HepG2 (cell line): ENCODE measurements at regions not wholly inside any gene's neighbourhood (a gene's known extent, or its start where the extent isn't known, plus 50 kb on each side); places are given as distances from the start of the nearest gene placed in this dataset.

Experiments
- ATAC-seq: fragments of 200-7000 bp; cut with Tn5 transposase; 3 replicates; pipeline ENCODE4 v1.9.1; 2020; ENCODE audit warnings: mild to moderate bottlenecking, moderate library complexity
- BruUV-seq: library from RNA; stranded (reverse); fragments of 400-500 nt; replicated peaks from 2 replicates; lab custom pipeline; 2021; lab: Mats Ljungman, UMichigan
- CTCF ChIA-PET: fragments of 300-600 bp; formaldehyde crosslinking; extraction: SDS; loops from one replicate; lab custom pipeline; 2021; ENCODE audit warnings: low total read pairs, inconsistent platforms, low intra/inter-chr PET ratio; lab: Yijun Ruan, JAX
- POLR2A ChIA-PET: fragments of 350-600 bp; sonication (Branson Sonifier 250); formaldehyde crosslinking; loops from one replicate; lab custom pipeline; 2020; ENCODE audit warnings: antibody characterized with exemption, inconsistent platforms; lab: Yijun Ruan, JAX
- DNase-seq: peaks from one replicate; pipeline ENCODE4 v3.0.0-alpha.2; 2015; ENCODE audit warnings: low spot score
- FAIRE-seq: peaks from 3 replicates; lab custom pipeline; 2011; peaks lifted over from hg19 to GRCh38; lab: Jason Lieb, UNC
- H2AFZ ChIP-seq: one replicate; pipeline ENCODE4 v1.6.1; 2011; ENCODE audit warnings: low read length, inconsistent platforms
- H3K27ac ChIP-seq: fragments of 300-600 bp; 3 replicates; pipeline ENCODE4 v1.8.0; 2011; ENCODE audit warnings: mixed run types, mild to moderate bottlenecking, mixed read lengths, low read length, inconsistent platforms; ENCODE audit not compliant: insufficient read depth; ENCODE audit errors: extremely low read length
- H3K27me3 ChIP-seq, 2 experiments: fragments of 200-600 bp in 1 of 2; 2 replicates in 1 of 2; 3 replicates in 1 of 2; pipeline versions ENCODE4 v1.6.0 to v1.8.0; 2011; ENCODE audit warnings: low read length in 2 of 2, mild to moderate bottlenecking in 2 of 2, moderate library complexity in 2 of 2, inconsistent platforms in 1 of 2; ENCODE audit not compliant: insufficient read depth in 2 of 2, control insufficient read depth in 1 of 2
- H3K36me3 ChIP-seq, 2 experiments: fragments of 200-600 bp in 1 of 2; replicated peaks in 1 of 2; 2 replicates in 1 of 2; 3 replicates in 1 of 2; pipeline versions ENCODE4 v1.5.1 to v1.8.0; 2011; ENCODE audit warnings: low read length in 2 of 2, inconsistent platforms in 1 of 2; ENCODE audit not compliant: insufficient read depth in 2 of 2, control insufficient read depth in 1 of 2
- H3K4me1 ChIP-seq: 2 replicates; pipeline ENCODE4 v1.5.1; 2012; ENCODE audit warnings: low read length, inconsistent platforms; ENCODE audit not compliant: insufficient read depth
- H3K4me2 ChIP-seq: 2 replicates; pipeline ENCODE4 v1.6.0; 2011; ENCODE audit warnings: low read depth, low read length, inconsistent platforms
- H3K4me3 ChIP-seq, 3 experiments: fragments of 200-600 bp in 1 of 3; sonication (generic), shearing (Covaris generic) in 1 of 3; replicated peaks in 1 of 3; 2 replicates each; pipeline ENCODE4 v1.5.1; 2011 to 2016; ENCODE audit warnings: low read length in 3 of 3, inconsistent platforms in 2 of 3, low read depth in 2 of 3, mild to moderate bottlenecking in 2 of 3, control low read depth in 1 of 3, mixed read lengths in 1 of 3; ENCODE audit not compliant: insufficient read depth in 1 of 3
- H3K79me2 ChIP-seq: one replicate; pipeline ENCODE4 v1.6.1; 2011; ENCODE audit warnings: low read length, inconsistent platforms; ENCODE audit not compliant: insufficient read depth
- H3K9ac ChIP-seq: 2 replicates; pipeline ENCODE4 v1.6.0; 2011; ENCODE audit warnings: mild to moderate bottlenecking, low read depth, low read length, inconsistent platforms; ENCODE audit not compliant: insufficient read depth
- H3K9me3 ChIP-seq: 2 replicates; pipeline ENCODE4 v1.5.1; 2012; ENCODE audit warnings: mild to moderate bottlenecking, low read length
- H4K20me1 ChIP-seq: 2 replicates; pipeline ENCODE4 v1.6.0; 2011; ENCODE audit warnings: inconsistent platforms, mild to moderate bottlenecking, low read length, moderate library complexity; ENCODE audit not compliant: insufficient read depth
- ARNT ChIP-seq: fragments of 450-650 bp; IDR thresholded peaks from 2 replicates; pipeline ENCODE4 v1.6.1; 2017
- MBD4 ChIP-seq: IDR thresholded peaks from 2 replicates; pipeline ENCODE4 v1.6.1; 2012; ENCODE audit warnings: low read length, inconsistent platforms, borderline replicate concordance
- RARG ChIP-seq: sonication (generic); formaldehyde crosslinking; IDR thresholded peaks from 2 replicates; pipeline ENCODE4 v1.4.0; 2020; ENCODE audit warnings: low read depth, mild to moderate bottlenecking, missing genetic modification reagents
- SYNCRIP ChIP-seq: fragments of 200-400 bp; formaldehyde crosslinking; IDR thresholded peaks from 2 replicates; pipeline ENCODE4 v1.6.1; 2018; ENCODE audit warnings: mild to moderate bottlenecking, low read depth, low read length; ENCODE audit not compliant: insufficient read depth
- TEAD2 ChIP-seq: sonication (generic); formaldehyde crosslinking; IDR thresholded peaks from 2 replicates; pipeline ENCODE4 v1.9.0; 2021; ENCODE audit warnings: missing genetic modification reagents
- THAP9 ChIP-seq: sonication (generic); formaldehyde crosslinking; IDR thresholded peaks from 2 replicates; pipeline ENCODE4; 2020; ENCODE audit warnings: missing genetic modification reagents, mild to moderate bottlenecking, borderline replicate concordance
- WIZ ChIP-seq: sonication (generic); formaldehyde crosslinking; IDR thresholded peaks from 2 replicates; pipeline ENCODE4 v1.5.1; 2020; ENCODE audit warnings: mild to moderate bottlenecking, missing genetic modification reagents
- ZNF260 ChIP-seq: sonication (generic); formaldehyde crosslinking; IDR thresholded peaks from 2 replicates; pipeline ENCODE4 v1.4.0; 2020; ENCODE audit warnings: missing genetic modification reagents, low read depth, mild to moderate bottlenecking, borderline replicate concordance
- ZNF414 ChIP-seq: sonication (generic); formaldehyde crosslinking; IDR thresholded peaks from 2 replicates; pipeline ENCODE4 v1.5.0; 2020; ENCODE audit warnings: missing genetic modification reagents
- WGBS: methylation state at CpG from one replicate; pipeline ENCODE4 v1.1.6; 2017; ENCODE audit warnings: low lambda C conversion rate; 5-methylcytosine and 5-hydroxymethylcytosine counted together
- in situ Hi-C: cut with HindIII; loops from 2 replicates; pipeline ENCODE4 v1.10.0; 2017; ENCODE audit warnings: low pct_unique_long_range_greater_than_20kb; ENCODE audit not compliant: extremely low pct_ligation_motif_present
- intact Hi-C: fragments of 100-400 bp; cut with micrococcal nuclease; formaldehyde crosslinking; loops from one replicate; pipeline ENCODE4 v1.10.0; 2022; ENCODE audit not compliant: unreplicated experiment
- TF ChIP-seq, protein P1 (sequence below): sonication (generic); formaldehyde crosslinking; IDR thresholded peaks from 2 replicates; pipeline ENCODE4 v1.4.0; 2020; ENCODE audit warnings: mild to moderate bottlenecking, missing genetic modification reagents
- TF ChIP-seq, protein P2 (sequence below): IDR thresholded peaks from 2 replicates; pipeline ENCODE4 v1.6.1; 2016
- TF ChIP-seq, protein P3 (sequence below): sonication (generic); formaldehyde crosslinking; conservative IDR thresholded peaks from 2 replicates; pipeline ENCODE4 v1.8.0; 2022; ENCODE audit warnings: low read depth, missing genetic modification reagents
- TF ChIP-seq, protein P4 (sequence below): sonication (generic); formaldehyde crosslinking; IDR thresholded peaks from 2 replicates; pipeline ENCODE4 v1.5.1; 2020; ENCODE audit warnings: mild to moderate bottlenecking, missing genetic modification reagents, borderline replicate concordance

DNA sequence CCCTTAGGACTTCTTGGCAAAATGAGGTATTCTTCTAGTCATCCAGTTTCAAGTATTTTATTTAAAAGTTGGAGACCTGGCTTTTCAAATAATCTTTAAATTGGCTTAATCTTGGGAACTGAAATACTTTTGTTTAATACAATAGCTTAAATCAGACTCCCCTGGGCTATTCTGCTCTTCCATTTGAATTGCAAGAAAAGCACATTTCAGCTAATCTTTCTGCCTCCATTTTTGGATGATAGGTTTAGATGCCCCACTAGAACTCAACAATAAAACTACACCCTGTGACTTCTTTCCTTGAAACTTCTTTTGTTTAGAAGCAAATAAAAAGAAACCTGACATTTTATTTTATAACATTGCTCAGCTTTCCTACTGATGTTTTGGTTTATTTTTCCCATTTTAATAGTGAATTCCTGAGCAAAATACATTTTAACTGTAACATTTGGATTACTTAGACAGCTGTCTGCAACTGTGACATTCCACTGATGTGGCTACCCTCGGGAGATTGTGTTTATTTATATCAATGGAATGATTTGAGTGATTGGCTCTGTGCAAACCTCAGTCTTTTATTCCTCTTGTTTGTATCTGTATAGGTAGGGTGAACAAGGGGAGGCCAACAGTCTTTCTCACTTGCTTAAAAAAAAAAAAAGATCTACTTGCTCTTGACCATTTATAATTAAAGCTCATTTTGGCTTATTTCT lies 1045.8 kb upstream of the CNTN5 start:
- no peak overlapping the region for H3K4me3 ChIP-seq
- ChIA-PET CTCF (no interaction called here), POLR2A (no interaction called here)
- 0% methylated on average over 1 of the region's 1 CpG for WGBS
- no peak for FAIRE-seq
- H4K20me1 ChIP-seq = no peaks in the 10 kb centered on the region
- no peaks in the 10 kb centered on the region for H3K79me2 ChIP-seq
- no peaks in the 10 kb centered on the region for H3K27me3 ChIP-seq
- H3K36me3 ChIP-seq = no peaks in the 10 kb centered on the region
- H2AFZ ChIP-seq = no peak overlapping the region
- no peak for ATAC-seq
- TF ChIP-seq MBD4 (no peak), ARNT (no peak), SYNCRIP (no peak), WIZ (CRISPR knock-in tag) (no peak), TEAD2 (CRISPR knock-in tag) (no peak), ZNF260 (CRISPR knock-in tag) (no peak), ZNF414 (CRISPR knock-in tag) (no peak), RARG (no peak), THAP9 (CRISPR knock-in tag) (no peak)
- TF ChIP-seq, protein P1, sequence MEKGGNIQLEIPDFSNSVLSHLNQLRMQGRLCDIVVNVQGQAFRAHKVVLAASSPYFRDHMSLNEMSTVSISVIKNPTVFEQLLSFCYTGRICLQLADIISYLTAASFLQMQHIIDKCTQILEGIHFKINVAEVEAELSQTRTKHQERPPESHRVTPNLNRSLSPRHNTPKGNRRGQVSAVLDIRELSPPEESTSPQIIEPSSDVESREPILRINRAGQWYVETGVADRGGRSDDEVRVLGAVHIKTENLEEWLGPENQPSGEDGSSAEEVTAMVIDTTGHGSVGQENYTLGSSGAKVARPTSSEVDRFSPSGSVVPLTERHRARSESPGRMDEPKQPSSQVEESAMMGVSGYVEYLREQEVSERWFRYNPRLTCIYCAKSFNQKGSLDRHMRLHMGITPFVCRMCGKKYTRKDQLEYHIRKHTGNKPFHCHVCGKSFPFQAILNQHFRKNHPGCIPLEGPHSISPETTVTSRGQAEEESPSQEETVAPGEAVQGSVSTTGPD = no peak
- TF ChIP-seq, protein P2, sequence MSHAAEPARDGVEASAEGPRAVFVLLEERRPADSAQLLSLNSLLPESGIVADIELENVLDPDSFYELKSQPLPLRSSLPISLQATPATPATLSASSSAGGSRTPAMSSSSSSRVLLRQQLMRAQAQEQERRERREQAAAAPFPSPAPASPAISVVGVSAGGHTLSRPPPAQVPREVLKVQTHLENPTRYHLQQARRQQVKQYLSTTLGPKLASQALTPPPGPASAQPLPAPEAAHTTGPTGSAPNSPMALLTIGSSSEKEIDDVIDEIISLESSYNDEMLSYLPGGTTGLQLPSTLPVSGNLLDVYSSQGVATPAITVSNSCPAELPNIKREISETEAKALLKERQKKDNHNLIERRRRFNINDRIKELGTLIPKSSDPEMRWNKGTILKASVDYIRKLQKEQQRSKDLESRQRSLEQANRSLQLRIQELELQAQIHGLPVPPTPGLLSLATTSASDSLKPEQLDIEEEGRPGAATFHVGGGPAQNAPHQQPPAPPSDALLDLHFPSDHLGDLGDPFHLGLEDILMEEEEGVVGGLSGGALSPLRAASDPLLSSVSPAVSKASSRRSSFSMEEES (CRISPR knock-in tag) = no peak
- TF ChIP-seq, protein P3, sequence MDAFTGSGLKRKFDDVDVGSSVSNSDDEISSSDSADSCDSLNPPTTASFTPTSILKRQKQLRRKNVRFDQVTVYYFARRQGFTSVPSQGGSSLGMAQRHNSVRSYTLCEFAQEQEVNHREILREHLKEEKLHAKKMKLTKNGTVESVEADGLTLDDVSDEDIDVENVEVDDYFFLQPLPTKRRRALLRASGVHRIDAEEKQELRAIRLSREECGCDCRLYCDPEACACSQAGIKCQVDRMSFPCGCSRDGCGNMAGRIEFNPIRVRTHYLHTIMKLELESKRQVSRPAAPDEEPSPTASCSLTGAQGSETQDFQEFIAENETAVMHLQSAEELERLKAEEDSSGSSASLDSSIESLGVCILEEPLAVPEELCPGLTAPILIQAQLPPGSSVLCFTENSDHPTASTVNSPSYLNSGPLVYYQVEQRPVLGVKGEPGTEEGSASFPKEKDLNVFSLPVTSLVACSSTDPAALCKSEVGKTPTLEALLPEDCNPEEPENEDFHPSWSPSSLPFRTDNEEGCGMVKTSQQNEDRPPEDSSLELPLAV (CRISPR knock-in tag) = no peak
- TF ChIP-seq, protein P4, sequence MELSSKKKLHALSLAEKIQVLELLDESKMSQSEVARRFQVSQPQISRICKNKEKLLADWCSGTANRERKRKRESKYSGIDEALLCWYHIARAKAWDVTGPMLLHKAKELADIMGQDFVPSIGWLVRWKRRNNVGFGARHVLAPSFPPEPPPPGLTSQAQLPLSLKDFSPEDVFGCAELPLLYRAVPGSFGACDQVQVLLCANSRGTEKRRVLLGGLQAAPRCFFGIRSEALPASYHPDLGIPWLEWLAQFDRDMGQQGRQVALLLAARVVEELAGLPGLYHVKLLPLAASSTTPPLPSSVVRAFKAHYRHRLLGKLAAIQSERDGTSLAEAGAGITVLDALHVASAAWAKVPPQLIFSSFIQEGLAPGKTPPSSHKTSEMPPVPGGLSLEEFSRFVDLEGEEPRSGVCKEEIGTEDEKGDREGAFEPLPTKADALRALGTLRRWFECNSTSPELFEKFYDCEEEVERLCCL (CRISPR knock-in tag) = no peak
- in situ Hi-C loops = no loop called here
- BruUV-seq = no TSS peak
- no peak for DNase-seq
- no peak overlapping the region for H3K9ac ChIP-seq
- H3K4me1 ChIP-seq = no peaks in the 10 kb centered on the region
- no peak overlapping the region for H3K27ac ChIP-seq
- H3K9me3 ChIP-seq = no peaks in the 10 kb centered on the region
- no peak overlapping the region for H3K4me2 ChIP-seq
- intact Hi-C loops = no loop called here
